K562 (cell line): ENCODE measurements at regions not wholly inside any gene's neighbourhood (a gene's known extent, or its start where the extent isn't known, plus 50 kb on each side); places are given as distances from the start of the nearest gene placed in this dataset.

Experiments
- BCOR ChIP-seq: fragments of 450-650 bp; IDR thresholded peaks from 2 replicates; pipeline ENCODE4 v1.6.1; 2016
- FOSL1 ChIP-seq: fragments of 200-800 bp; sonication (Bioruptor generic); conservative IDR thresholded peaks from 2 replicates; pipeline ENCODE4 v1.6.1; 2016; ENCODE audit warnings: missing genetic modification characterization, missing compliant biosample characterization
- KLF16 ChIP-seq: IDR thresholded peaks from 2 replicates; pipeline ENCODE4 v1.6.1; 2016; ENCODE audit warnings: antibody characterized with exemption
- NR2F6 ChIP-seq: fragments of 450-650 bp; formaldehyde crosslinking; IDR thresholded peaks from 2 replicates; pipeline ENCODE4 v1.4.0; 2020; ENCODE audit warnings: mild to moderate bottlenecking
- RFX7 ChIP-seq: fragments of 250-450 bp; sonication (Bioruptor Pico); IDR thresholded peaks from 2 replicates; pipeline ENCODE4 v1.5.1; 2021; ENCODE audit warnings: mild to moderate bottlenecking
- SMARCC2 ChIP-seq: fragments of 450-650 bp; IDR thresholded peaks from 2 replicates; pipeline ENCODE4 v1.6.1; 2017; ENCODE audit warnings: antibody characterized with exemption, moderate library complexity, mild to moderate bottlenecking, low read depth
- ZNF561 ChIP-seq: fragments of 450-650 bp; formaldehyde crosslinking; conservative IDR thresholded peaks from 2 replicates; pipeline ENCODE4 v1.4.0; 2020; ENCODE audit warnings: mild to moderate bottlenecking, moderate library complexity
- ZNF76 ChIP-seq: fragments of 250-450 bp; sonication (Bioruptor Pico); IDR thresholded peaks from 2 replicates; pipeline ENCODE4 v1.4.0; 2020; ENCODE audit warnings: mild to moderate bottlenecking, moderate library complexity, borderline replicate concordance
- ZNF778 ChIP-seq: fragments of 450-650 bp; formaldehyde crosslinking; IDR thresholded peaks from 2 replicates; pipeline ENCODE4 v1.4.0; 2020; ENCODE audit warnings: mild to moderate bottlenecking, moderate library complexity
- ZNF79 ChIP-seq: fragments of 250-450 bp; sonication (Bioruptor Pico); IDR thresholded peaks from 2 replicates; pipeline ENCODE4 v1.4.0; 2020; ENCODE audit warnings: low read depth, mild to moderate bottlenecking, moderate library complexity
- TF ChIP-seq, protein P1 (sequence below): fragments of 450-650 bp; IDR thresholded peaks from 2 replicates; pipeline ENCODE4 v1.7.1; 2018; ENCODE audit warnings: mild to moderate bottlenecking, low read depth; ENCODE audit not compliant: partially characterized antibody
- TF ChIP-seq, protein P2 (sequence below): sonication (generic); formaldehyde crosslinking; IDR thresholded peaks from 2 replicates; pipeline ENCODE4 v1.8.1; 2023; ENCODE audit warnings: mild to moderate bottlenecking, missing genetic modification reagents
- TF ChIP-seq, protein P3 (sequence below), 2 experiments: IDR thresholded peaks in 1 of 2; conservative IDR thresholded peaks in 1 of 2; 2 replicates each; pipeline ENCODE4 v1.6.1; 2016; ENCODE audit warnings: low read depth in 2 of 2, mild to moderate bottlenecking in 1 of 2, missing compliant biosample characterization in 1 of 2, missing genetic modification characterization in 1 of 2, moderate library complexity in 1 of 2
- TF ChIP-seq, protein P4 (sequence below): fragments of 250-450 bp; sonication (Bioruptor Pico); IDR thresholded peaks from 2 replicates; pipeline ENCODE4 v1.4.0; 2020; ENCODE audit warnings: borderline replicate concordance
- TF ChIP-seq, protein P5 (sequence below): sonication (generic); formaldehyde crosslinking; IDR thresholded peaks from 2 replicates; pipeline ENCODE4 v1.8.1; 2022; ENCODE audit warnings: missing genetic modification reagents

DNA sequence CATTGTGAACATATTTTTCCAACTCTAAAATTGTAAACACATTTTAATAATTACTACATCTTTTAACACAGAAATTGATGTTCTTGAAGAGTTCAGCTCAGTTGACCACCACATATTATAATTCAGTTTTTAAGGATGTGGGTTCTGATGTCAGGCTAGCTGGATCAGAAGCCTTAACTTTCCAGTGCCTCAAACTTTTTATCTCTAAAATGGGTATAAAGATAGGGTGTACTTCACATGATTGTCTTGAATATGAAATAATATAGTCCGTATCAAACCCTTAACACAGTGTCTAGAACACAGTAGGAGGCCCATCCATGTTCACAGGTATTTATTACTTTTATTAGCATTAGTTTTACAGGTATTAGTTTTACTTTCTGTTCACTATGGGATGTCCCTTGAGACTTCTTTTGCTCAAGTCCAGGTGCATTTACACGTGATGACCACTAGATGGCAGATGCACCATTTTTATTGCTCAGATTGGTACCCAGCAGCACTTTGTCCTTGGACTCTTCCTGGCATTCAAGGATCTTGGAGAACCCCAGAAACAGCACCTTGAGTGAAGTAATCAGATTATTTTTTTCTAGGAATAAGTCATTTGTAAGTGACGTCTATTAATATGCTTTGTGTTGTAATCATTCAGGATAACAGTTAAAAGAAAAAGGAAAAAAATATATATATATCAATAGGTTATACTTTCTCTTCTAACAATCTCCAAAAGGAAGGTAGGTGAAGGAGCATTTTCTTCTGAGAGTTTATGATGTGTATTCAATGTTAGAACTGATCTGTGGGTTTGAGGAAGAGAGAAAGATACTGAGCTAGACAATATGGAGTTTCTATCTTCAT is 580.2 kb downstream of the ETNK1 start (continued):
- TF ChIP-seq, protein P1, sequence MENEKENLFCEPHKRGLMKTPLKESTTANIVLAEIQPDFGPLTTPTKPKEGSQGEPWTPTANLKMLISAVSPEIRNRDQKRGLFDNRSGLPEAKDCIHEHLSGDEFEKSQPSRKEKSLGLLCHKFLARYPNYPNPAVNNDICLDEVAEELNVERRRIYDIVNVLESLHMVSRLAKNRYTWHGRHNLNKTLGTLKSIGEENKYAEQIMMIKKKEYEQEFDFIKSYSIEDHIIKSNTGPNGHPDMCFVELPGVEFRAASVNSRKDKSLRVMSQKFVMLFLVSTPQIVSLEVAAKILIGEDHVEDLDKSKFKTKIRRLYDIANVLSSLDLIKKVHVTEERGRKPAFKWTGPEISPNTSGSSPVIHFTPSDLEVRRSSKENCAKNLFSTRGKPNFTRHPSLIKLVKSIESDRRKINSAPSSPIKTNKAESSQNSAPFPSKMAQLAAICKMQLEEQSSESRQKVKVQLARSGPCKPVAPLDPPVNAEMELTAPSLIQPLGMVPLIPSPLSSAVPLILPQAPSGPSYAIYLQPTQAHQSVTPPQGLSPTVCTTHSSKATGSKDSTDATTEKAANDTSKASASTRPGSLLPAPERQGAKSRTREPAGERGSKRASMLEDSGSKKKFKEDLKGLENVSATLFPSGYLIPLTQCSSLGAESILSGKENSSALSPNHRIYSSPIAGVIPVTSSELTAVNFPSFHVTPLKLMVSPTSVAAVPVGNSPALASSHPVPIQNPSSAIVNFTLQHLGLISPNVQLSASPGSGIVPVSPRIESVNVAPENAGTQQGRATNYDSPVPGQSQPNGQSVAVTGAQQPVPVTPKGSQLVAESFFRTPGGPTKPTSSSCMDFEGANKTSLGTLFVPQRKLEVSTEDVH: no peak
- TF ChIP-seq ZNF778 (CRISPR knock-in tag): no peak
- no peak for TF ChIP-seq ZNF561 (CRISPR knock-in tag)
- no peak for TF ChIP-seq FOSL1 (tag)
- TF ChIP-seq, protein P2, sequence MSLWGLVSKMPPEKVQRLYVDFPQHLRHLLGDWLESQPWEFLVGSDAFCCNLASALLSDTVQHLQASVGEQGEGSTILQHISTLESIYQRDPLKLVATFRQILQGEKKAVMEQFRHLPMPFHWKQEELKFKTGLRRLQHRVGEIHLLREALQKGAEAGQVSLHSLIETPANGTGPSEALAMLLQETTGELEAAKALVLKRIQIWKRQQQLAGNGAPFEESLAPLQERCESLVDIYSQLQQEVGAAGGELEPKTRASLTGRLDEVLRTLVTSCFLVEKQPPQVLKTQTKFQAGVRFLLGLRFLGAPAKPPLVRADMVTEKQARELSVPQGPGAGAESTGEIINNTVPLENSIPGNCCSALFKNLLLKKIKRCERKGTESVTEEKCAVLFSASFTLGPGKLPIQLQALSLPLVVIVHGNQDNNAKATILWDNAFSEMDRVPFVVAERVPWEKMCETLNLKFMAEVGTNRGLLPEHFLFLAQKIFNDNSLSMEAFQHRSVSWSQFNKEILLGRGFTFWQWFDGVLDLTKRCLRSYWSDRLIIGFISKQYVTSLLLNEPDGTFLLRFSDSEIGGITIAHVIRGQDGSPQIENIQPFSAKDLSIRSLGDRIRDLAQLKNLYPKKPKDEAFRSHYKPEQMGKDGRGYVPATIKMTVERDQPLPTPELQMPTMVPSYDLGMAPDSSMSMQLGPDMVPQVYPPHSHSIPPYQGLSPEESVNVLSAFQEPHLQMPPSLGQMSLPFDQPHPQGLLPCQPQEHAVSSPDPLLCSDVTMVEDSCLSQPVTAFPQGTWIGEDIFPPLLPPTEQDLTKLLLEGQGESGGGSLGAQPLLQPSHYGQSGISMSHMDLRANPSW (CRISPR knock-in tag): no peak
- TF ChIP-seq, protein P3, sequence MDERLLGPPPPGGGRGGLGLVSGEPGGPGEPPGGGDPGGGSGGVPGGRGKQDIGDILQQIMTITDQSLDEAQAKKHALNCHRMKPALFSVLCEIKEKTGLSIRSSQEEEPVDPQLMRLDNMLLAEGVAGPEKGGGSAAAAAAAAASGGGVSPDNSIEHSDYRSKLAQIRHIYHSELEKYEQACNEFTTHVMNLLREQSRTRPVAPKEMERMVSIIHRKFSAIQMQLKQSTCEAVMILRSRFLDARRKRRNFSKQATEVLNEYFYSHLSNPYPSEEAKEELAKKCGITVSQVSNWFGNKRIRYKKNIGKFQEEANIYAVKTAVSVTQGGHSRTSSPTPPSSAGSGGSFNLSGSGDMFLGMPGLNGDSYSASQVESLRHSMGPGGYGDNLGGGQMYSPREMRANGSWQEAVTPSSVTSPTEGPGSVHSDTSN (CRISPR knock-in tag; IDR thresholded peaks at IDR 0.05; ENCODE audit: low read depth): no peak
- TF ChIP-seq, protein P3 (tag; conservative IDR thresholded peaks at IDR 0.05; ENCODE audit: low read depth): no peak
- no peak for TF ChIP-seq SMARCC2
- no peak for TF ChIP-seq RFX7 (CRISPR knock-in tag)
- TF ChIP-seq, protein P4, sequence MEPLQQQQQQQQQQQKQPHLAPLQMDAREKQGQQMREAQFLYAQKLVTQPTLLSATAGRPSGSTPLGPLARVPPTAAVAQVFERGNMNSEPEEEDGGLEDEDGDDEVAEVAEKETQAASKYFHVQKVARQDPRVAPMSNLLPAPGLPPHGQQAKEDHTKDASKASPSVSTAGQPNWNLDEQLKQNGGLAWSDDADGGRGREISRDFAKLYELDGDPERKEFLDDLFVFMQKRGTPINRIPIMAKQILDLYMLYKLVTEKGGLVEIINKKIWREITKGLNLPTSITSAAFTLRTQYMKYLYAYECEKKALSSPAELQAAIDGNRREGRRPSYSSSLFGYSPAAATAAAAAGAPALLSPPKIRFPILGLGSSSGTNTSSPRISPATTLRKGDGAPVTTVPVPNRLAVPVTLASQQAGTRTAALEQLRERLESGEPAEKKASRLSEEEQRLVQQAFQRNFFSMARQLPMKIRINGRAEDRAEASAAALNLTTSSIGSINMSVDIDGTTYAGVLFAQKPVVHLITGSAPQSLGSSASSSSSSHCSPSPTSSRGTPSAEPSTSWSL (CRISPR knock-in tag): no peak
- TF ChIP-seq ZNF79: no peak
- no peak for TF ChIP-seq ZNF76
- TF ChIP-seq KLF16: 0 out of 2 replicates have a peak, but pooled peaks have one; percentile 6
- TF ChIP-seq NR2F6: no peak
- TF ChIP-seq BCOR: peak; percentile 62; the same call in 1 of the 2 replicates
- TF ChIP-seq, protein P5, sequence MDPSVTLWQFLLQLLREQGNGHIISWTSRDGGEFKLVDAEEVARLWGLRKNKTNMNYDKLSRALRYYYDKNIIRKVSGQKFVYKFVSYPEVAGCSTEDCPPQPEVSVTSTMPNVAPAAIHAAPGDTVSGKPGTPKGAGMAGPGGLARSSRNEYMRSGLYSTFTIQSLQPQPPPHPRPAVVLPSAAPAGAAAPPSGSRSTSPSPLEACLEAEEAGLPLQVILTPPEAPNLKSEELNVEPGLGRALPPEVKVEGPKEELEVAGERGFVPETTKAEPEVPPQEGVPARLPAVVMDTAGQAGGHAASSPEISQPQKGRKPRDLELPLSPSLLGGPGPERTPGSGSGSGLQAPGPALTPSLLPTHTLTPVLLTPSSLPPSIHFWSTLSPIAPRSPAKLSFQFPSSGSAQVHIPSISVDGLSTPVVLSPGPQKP (CRISPR knock-in tag): no peak
